OCI-LY7 (cell line): ENCODE measurements at regions not wholly inside any gene's neighbourhood (a gene's known extent, or its start where the extent isn't known, plus 50 kb on each side); places are given as distances from the start of the nearest gene placed in this dataset.

Experiments used
- BruUV-seq: library from RNA; stranded (reverse); fragments of 400-500 nt; replicated peaks from 2 replicates; lab custom pipeline; 2021; lab: Mats Ljungman, UMichigan
- CTCF ChIA-PET: fragments of 300-600 bp; sonication (Branson Sonifier 250); formaldehyde crosslinking; loops from one replicate; lab custom pipeline; 2022; ENCODE audit warnings: antibody characterized with exemption; ENCODE audit not compliant: unreplicated experiment; lab: Charles Lee
- POLR2A ChIA-PET: fragments of 300-600 bp; sonication (Branson Sonifier 250); formaldehyde crosslinking; loops from one replicate; lab custom pipeline; 2022; ENCODE audit warnings: antibody characterized with exemption; lab: Charles Lee
- DNase-seq: peaks from one replicate; pipeline ENCODE4 v3.0.0-alpha.2; 2015; ENCODE audit warnings: low spot score
- H2AFZ ChIP-seq: fragments of 200-600 bp; sonication (generic), shearing (Covaris generic); 2 replicates; pipeline ENCODE4 v1.6.1; 2014; ENCODE audit warnings: mild to moderate bottlenecking, antibody characterized with exemption, low read length, moderate library complexity
- H3K27ac ChIP-seq: fragments of 200-600 bp; sonication (generic); 2 replicates; pipeline ENCODE4 v1.5.1; 2014; ENCODE audit warnings: mixed run types, low read depth, mild to moderate bottlenecking, moderate library complexity, low read length, inconsistent platforms; ENCODE audit not compliant: poor library complexity, severe bottlenecking
- H3K36me3 ChIP-seq: fragments of 200-600 bp; sonication (generic); 2 replicates; pipeline ENCODE4 v1.6.1; 2014; ENCODE audit warnings: mild to moderate bottlenecking, antibody characterized with exemption, low read length, moderate library complexity, mixed read lengths; ENCODE audit not compliant: insufficient read depth
- H3K4me1 ChIP-seq: fragments of 200-600 bp; sonication (generic); 2 replicates; pipeline ENCODE4 v1.5.1; 2014; ENCODE audit warnings: mild to moderate bottlenecking, low read length; ENCODE audit not compliant: insufficient read depth, poor library complexity, severe bottlenecking
- H3K4me2 ChIP-seq: fragments of 200-600 bp; sonication (generic); 2 replicates; pipeline ENCODE4 v1.6.1; 2014; ENCODE audit warnings: mild to moderate bottlenecking, low read length
- H3K4me3 ChIP-seq: fragments of 200-600 bp; sonication (generic); 2 replicates; pipeline ENCODE4 v1.5.1; 2014; ENCODE audit warnings: mild to moderate bottlenecking, low read depth, low read length; ENCODE audit not compliant: poor library complexity, severe bottlenecking
- H3K79me2 ChIP-seq: fragments of 200-600 bp; sonication (generic); 2 replicates; pipeline ENCODE4 v1.6.1; 2016; ENCODE audit warnings: low read depth, mild to moderate bottlenecking, low read length, moderate library complexity, mixed read lengths; ENCODE audit not compliant: insufficient read depth
- H3K9me2 ChIP-seq: fragments of 200-600 bp; sonication (generic); 2 replicates; pipeline ENCODE4 v1.6.1; 2016; ENCODE audit warnings: mild to moderate bottlenecking, low read length, mixed read lengths; ENCODE audit not compliant: insufficient read depth
- H3K9me3 ChIP-seq: fragments of 200-600 bp; sonication (generic); 2 replicates; pipeline ENCODE4 v1.6.1; 2014; ENCODE audit warnings: mild to moderate bottlenecking, mixed run types, low read length, mixed read lengths
- H4K20me1 ChIP-seq: fragments of 200-600 bp; sonication (generic); 2 replicates; pipeline ENCODE4 v1.6.1; 2014; ENCODE audit warnings: mild to moderate bottlenecking, antibody characterized with exemption, low read length, moderate library complexity, mixed read lengths; ENCODE audit not compliant: insufficient read depth
- EZH2phosphoT487 ChIP-seq: fragments of 200-600 bp; sonication (generic); IDR thresholded peaks from 2 replicates; pipeline ENCODE4 v1.6.1; 2018; ENCODE audit warnings: low read depth, borderline replicate concordance, mild to moderate bottlenecking, mixed run types, antibody characterized with exemption, low read length, moderate library complexity, mixed read lengths
- intact Hi-C: fragments of 100-400 bp; cut with micrococcal nuclease; formaldehyde crosslinking; loops from one replicate; pipeline ENCODE4 v1.10.0; 2022; ENCODE audit not compliant: unreplicated experiment
- TF ChIP-seq, protein P1 (sequence below): fragments of 200-600 bp; sonication (generic); conservative IDR thresholded peaks from 2 replicates; pipeline ENCODE4 v1.5.1; 2014; ENCODE audit warnings: mild to moderate bottlenecking, antibody characterized with exemption, low read length, moderate library complexity, mixed read lengths

DNA sequence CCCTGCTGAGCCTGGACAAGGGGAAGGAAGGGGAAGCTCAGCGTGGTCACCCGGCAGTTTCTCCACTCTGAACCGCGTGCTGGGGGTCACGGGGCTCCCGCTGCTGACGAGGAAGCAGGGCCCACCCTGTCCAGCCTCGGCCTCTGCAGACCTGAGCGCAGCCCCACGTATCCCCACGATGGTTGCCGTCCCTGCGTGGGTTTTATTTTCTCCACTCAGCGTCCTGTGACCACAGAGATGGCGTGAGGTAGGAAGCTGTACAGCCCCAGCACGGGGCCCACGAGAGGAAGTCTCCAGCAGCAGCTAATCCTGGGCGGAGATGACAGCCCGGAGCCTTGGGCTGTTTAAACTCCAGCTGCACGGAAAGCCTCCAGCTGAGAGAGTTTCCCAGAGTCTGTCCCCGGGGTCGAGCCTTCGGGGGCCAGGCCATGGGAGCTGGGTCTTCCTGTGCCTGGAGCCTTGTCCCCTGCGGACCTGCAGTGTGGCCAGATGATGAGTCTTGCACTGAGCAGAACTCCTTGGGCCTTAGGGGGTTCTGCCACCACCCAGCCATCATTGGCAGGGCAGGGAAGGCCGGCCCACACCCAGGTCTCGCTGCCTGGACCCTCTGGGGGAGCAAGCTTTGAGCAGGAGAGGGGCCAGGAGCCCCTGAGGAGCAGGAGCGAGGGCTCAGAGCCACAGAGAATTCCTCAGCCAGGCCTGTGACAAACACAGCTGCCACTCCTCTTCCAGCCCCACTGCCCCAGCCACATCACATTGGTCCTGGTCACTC, 72.8 kb upstream of the FAM20C start:
- no peaks in the 10 kb centered on the region for H3K4me1 ChIP-seq
- ChIA-PET CTCF (no interaction called here), POLR2A (no interaction called here)
- H3K79me2 ChIP-seq: no peaks in the 10 kb centered on the region
- H3K4me3 ChIP-seq: no peak overlapping the region
- no peak for TF ChIP-seq EZH2phosphoT487
- TF ChIP-seq, protein P1, sequence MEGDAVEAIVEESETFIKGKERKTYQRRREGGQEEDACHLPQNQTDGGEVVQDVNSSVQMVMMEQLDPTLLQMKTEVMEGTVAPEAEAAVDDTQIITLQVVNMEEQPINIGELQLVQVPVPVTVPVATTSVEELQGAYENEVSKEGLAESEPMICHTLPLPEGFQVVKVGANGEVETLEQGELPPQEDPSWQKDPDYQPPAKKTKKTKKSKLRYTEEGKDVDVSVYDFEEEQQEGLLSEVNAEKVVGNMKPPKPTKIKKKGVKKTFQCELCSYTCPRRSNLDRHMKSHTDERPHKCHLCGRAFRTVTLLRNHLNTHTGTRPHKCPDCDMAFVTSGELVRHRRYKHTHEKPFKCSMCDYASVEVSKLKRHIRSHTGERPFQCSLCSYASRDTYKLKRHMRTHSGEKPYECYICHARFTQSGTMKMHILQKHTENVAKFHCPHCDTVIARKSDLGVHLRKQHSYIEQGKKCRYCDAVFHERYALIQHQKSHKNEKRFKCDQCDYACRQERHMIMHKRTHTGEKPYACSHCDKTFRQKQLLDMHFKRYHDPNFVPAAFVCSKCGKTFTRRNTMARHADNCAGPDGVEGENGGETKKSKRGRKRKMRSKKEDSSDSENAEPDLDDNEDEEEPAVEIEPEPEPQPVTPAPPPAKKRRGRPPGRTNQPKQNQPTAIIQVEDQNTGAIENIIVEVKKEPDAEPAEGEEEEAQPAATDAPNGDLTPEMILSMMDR: no peak
- H3K4me2 ChIP-seq: no peak overlapping the region
- H3K27ac ChIP-seq: no peak overlapping the region
- no peaks in the 10 kb centered on the region for H3K36me3 ChIP-seq
- BruUV-seq: no TSS peak
- H3K9me3 ChIP-seq: no peaks in the 10 kb centered on the region
- no peaks in the 10 kb centered on the region for H3K9me2 ChIP-seq
- H2AFZ ChIP-seq: no peak overlapping the region
- intact Hi-C loops: no loop called here
- no peaks in the 10 kb centered on the region for H4K20me1 ChIP-seq
- DNase-seq: no peak

DNA sequence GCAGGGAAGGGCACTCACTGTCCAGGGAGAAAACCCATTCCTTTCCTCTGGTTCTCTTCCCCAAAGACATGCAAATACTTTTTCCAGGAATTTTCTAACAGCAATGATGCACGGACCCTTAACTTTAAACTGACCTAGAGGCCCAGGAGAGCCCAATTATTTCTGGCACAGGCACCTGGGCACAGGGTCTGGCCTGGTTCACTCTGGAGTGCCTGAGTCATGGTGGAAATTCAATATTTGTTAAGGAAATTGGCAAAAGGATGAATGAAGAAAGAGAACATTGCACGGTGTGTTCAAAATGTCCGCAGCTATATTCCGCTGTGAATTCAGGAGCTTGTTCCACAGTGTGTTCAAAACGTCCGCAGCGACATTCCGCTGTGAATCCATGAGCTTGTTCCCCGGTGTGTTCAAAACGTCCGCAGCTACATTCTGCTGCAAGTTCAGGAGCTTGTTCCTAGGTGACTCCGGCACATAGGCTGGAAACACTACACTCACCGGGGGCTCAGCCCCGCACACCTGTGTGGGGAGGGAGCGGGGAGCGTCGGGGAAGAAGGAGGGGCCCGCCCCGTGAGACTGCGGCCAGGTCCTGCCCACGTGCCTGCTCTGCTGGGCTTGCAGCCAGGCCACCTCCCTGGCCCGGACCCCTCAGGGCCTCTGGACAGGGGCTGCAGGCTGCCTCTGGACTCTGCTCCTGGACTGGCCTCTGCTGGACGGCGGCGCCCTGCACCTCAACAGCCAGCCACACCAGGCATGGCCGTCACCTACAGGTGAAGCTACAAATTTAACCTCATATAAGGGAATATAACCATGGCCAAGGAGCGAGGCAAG, 72.0 kb upstream of the FAM20C start:
- no peaks in the 10 kb centered on the region for H4K20me1 ChIP-seq
- no peaks in the 10 kb centered on the region for H3K4me1 ChIP-seq
- no peak overlapping the region for H2AFZ ChIP-seq
- TF ChIP-seq, protein P1: no peak
- TF ChIP-seq EZH2phosphoT487: no peak
- no peak for DNase-seq
- no peaks in the 10 kb centered on the region for H3K36me3 ChIP-seq
- H3K9me2 ChIP-seq: no peaks in the 10 kb centered on the region
- ChIA-PET CTCF (no interaction called here), POLR2A (no interaction called here)
- H3K79me2 ChIP-seq: no peaks in the 10 kb centered on the region
- intact Hi-C loops: no loop called here
- no peak overlapping the region for H3K4me3 ChIP-seq
- H3K4me2 ChIP-seq: no peak overlapping the region
- no TSS peak for BruUV-seq
- no peak overlapping the region for H3K27ac ChIP-seq
- no peaks in the 10 kb centered on the region for H3K9me3 ChIP-seq
